ENCODE measurements at regions not wholly inside any gene's neighbourhood (a gene's known extent, or its start where the extent isn't known, plus 50 kb on each side); places are given as distances from the start of the nearest gene placed in this dataset.

- TF ChIP-seq EP300 (IDR thresholded peaks at IDR 0.05; ENCODE audit: low read depth in 2 of 2, low read length in 2 of 2), result no peak
- no peak for TF ChIP-seq EP300 (CRISPR knock-in tag; IDR thresholded peaks at IDR 0.05; ENCODE audit: borderline replicate concordance)
- TF ChIP-seq HOXD1 (CRISPR knock-in tag; IDR thresholded peaks at IDR 0.05), result no peak
Measured at GRCh38 chr21:35810431-35810970, 249.8 kb downstream of the SETD4 start.

Measured in HepG2 (cell line).